ENCODE measurements at regions not wholly inside any gene's neighbourhood (a gene's known extent, or its start where the extent isn't known, plus 50 kb on each side); places are given as distances from the start of the nearest gene placed in this dataset.

DNA sequence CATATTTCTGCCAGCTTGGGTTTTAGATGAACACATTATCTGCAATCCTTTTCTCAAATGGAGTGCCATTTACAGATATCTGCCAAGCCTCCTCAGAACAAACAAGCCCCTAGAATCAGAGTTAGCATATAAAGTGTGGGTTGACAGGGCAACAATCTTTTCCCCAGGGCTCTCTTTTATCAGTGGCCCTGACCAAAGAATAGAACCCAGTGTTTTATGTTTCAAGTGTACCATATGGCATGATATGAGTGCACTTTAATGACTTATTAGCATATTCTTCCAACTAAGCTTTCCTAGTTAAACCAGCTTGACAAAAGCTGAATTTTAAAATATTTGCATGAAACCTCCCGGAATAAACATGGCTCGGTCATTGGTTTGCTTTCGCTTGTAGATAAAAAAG, 57.3 kb downstream of the EVX1 start:
- Histone ChIP-seq H3K27ac (ENCODE audit: low read length) (no peak overlapping the region), H3K36me3 (ENCODE audit: control insufficient read depth, insufficient read depth, low read length) (no peaks in the 10 kb centered on the region), H3K4me3 (ENCODE audit: low read length) (no peak overlapping the region), H3K4me1 (ENCODE audit: control insufficient read depth, insufficient read depth, low read length) (no peaks in the 10 kb centered on the region), H3K9me3 (ENCODE audit: control insufficient read depth, low read depth, low read length) (no peaks in the 10 kb centered on the region), H3K27me3 (ENCODE audit: control insufficient read depth, insufficient read depth, low read length) (peaks cover 14% of the 10 kb centered on the region)
- WGBS (ENCODE audit: insufficient coverage, low lambda C conversion rate) = no CpG with 5 or more reads among the region's 3 CpGs
- DNase-seq = no peak

GRCh38 chr7:27300421-27300820, 57.8 kb downstream of the EVX1 start:
- no CpG with 5 or more reads among the region's 3 CpGs for WGBS (ENCODE audit: insufficient coverage, low lambda C conversion rate)
- Histone ChIP-seq H3K4me3 (ENCODE audit: low read length) (no peak overlapping the region), H3K27ac (ENCODE audit: low read length) (no peak overlapping the region), H3K9me3 (ENCODE audit: control insufficient read depth, low read depth, low read length) (no peaks in the 10 kb centered on the region), H3K36me3 (ENCODE audit: control insufficient read depth, insufficient read depth, low read length) (no peaks in the 10 kb centered on the region), H3K27me3 (ENCODE audit: control insufficient read depth, insufficient read depth, low read length) (peaks cover 9% of the 10 kb centered on the region), H3K4me1 (ENCODE audit: control insufficient read depth, insufficient read depth, low read length) (no peaks in the 10 kb centered on the region)
- no peak for DNase-seq

GRCh38 chr7:27302590-27302989, 60.0 kb downstream of the EVX1 start:
- Histone ChIP-seq H3K9me3 (ENCODE audit: control insufficient read depth, low read depth, low read length) (no peaks in the 10 kb centered on the region), H3K36me3 (ENCODE audit: control insufficient read depth, insufficient read depth, low read length) (no peaks in the 10 kb centered on the region), H3K4me1 (ENCODE audit: control insufficient read depth, insufficient read depth, low read length) (no peaks in the 10 kb centered on the region), H3K27ac (ENCODE audit: low read length) (no peak overlapping the region), H3K4me3 (ENCODE audit: low read length) (no peak overlapping the region), H3K27me3 (ENCODE audit: control insufficient read depth, insufficient read depth, low read length) (peaks cover 2% of the 10 kb centered on the region)
- no CpG with 5 or more reads among the region's 2 CpGs for WGBS (ENCODE audit: insufficient coverage, low lambda C conversion rate)
- no peak for DNase-seq

DNA sequence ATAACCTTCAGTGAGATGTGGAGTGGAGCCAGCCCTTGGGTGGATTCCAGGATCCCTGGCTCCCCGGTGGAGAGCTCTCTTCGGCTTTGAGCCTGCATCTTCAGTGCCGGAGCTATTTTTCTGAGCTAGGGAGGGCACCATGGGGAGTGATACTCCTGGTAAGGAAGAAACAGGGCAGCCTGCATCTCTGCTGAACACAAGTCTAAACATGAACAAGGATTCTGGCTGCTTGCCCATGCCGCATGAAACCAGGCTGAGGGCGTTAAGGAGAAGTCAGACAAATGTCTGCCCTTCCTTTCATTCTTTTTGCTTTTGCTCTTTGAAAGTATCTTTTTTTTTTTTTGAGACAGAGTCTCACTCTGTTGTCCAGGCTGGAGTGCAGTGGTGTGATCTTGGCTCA, 60.4 kb downstream of the EVX1 start:
- Histone ChIP-seq H3K36me3 (ENCODE audit: control insufficient read depth, insufficient read depth, low read length) (no peaks in the 10 kb centered on the region), H3K4me1 (ENCODE audit: control insufficient read depth, insufficient read depth, low read length) (no peaks in the 10 kb centered on the region), H3K9me3 (ENCODE audit: control insufficient read depth, low read depth, low read length) (no peaks in the 10 kb centered on the region), H3K27me3 (ENCODE audit: control insufficient read depth, insufficient read depth, low read length) (peaks cover 2% of the 10 kb centered on the region), H3K27ac (ENCODE audit: low read length) (no peak overlapping the region), H3K4me3 (ENCODE audit: low read length) (no peak overlapping the region)
- DNase-seq = no peak
- 80% methylated on average over 2 of the region's 5 CpGs for WGBS (ENCODE audit: insufficient coverage, low lambda C conversion rate)

DNA sequence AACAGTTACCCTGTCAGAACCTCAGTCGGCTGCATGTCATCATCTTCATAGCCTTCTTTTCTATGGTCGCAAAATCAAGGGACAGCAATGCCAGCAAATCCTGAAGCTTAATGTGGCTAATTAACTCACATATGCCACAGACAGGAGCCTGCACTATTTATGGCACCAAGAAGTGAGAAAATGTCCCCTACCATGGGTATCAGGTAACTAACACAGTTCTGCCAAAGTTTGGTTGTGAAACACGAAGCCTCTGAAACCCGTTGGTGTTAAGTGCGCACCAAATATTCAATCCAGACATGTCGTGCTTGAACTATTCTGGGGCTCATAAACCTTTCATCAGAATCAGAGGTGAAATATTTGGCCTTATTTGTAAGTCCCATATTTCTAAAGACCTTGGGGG, 63.3 kb downstream of the EVX1 start:
- Histone ChIP-seq H3K4me3 (ENCODE audit: low read length) (no peak overlapping the region), H3K36me3 (ENCODE audit: control insufficient read depth, insufficient read depth, low read length) (no peaks in the 10 kb centered on the region), H3K27ac (ENCODE audit: low read length) (no peak overlapping the region), H3K4me1 (ENCODE audit: control insufficient read depth, insufficient read depth, low read length) (no peaks in the 10 kb centered on the region), H3K9me3 (ENCODE audit: control insufficient read depth, low read depth, low read length) (no peaks in the 10 kb centered on the region), H3K27me3 (ENCODE audit: control insufficient read depth, insufficient read depth, low read length) (peaks cover 2% of the 10 kb centered on the region)
- WGBS (ENCODE audit: insufficient coverage, low lambda C conversion rate) = no CpG with 5 or more reads among the region's 6 CpGs
- no peak for DNase-seq

DNA sequence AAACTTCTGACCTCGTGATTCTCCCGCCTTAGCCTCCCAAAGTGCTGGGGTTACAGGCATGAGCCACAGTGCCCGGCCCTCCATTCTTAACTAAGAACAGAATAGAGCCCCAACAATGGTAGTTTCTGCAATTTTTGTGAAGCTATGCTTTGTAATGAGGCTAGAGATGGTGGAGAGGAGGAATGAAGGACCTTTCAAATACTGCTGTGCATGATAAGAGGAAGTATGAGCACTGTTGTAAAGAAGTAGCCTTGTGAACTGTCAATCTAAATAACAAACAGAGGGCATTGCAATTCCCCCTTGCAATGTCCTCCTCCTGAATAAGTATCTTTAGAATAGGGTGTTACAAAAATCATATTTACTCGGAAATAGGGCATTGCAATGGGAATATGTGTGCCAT, 70.2 kb downstream of the EVX1 start:
- H3K36me3 ChIP-seq (ENCODE audit: control insufficient read depth, insufficient read depth, low read length) = no peaks in the 10 kb centered on the region
- WGBS (ENCODE audit: insufficient coverage, low lambda C conversion rate) = 83% methylated on average over 1 of the region's 4 CpGs
- no peaks in the 10 kb centered on the region for H3K27me3 ChIP-seq (ENCODE audit: control insufficient read depth, insufficient read depth, low read length)
- no peaks in the 10 kb centered on the region for H3K9me3 ChIP-seq (ENCODE audit: control insufficient read depth, low read depth, low read length)
- no peak for DNase-seq
- no peak overlapping the region for H3K4me3 ChIP-seq (ENCODE audit: low read length)
- H3K27ac ChIP-seq (ENCODE audit: low read length) = no peak overlapping the region
- no peaks in the 10 kb centered on the region for H3K4me1 ChIP-seq (ENCODE audit: control insufficient read depth, insufficient read depth, low read length)

GRCh38 chr7:27314111-27314510, 71.5 kb downstream of the EVX1 start:
- no peaks in the 10 kb centered on the region for H3K4me1 ChIP-seq (ENCODE audit: control insufficient read depth, insufficient read depth, low read length)
- H3K27ac ChIP-seq (ENCODE audit: low read length) = no peak overlapping the region
- H3K9me3 ChIP-seq (ENCODE audit: control insufficient read depth, low read depth, low read length) = no peaks in the 10 kb centered on the region
- no peaks in the 10 kb centered on the region for H3K36me3 ChIP-seq (ENCODE audit: control insufficient read depth, insufficient read depth, low read length)
- DNase-seq = no peak
- H3K27me3 ChIP-seq (ENCODE audit: control insufficient read depth, insufficient read depth, low read length) = no peaks in the 10 kb centered on the region
- H3K4me3 ChIP-seq (ENCODE audit: low read length) = no peak overlapping the region
- no CpG with 5 or more reads among the region's 3 CpGs for WGBS (ENCODE audit: insufficient coverage, low lambda C conversion rate)

DNA sequence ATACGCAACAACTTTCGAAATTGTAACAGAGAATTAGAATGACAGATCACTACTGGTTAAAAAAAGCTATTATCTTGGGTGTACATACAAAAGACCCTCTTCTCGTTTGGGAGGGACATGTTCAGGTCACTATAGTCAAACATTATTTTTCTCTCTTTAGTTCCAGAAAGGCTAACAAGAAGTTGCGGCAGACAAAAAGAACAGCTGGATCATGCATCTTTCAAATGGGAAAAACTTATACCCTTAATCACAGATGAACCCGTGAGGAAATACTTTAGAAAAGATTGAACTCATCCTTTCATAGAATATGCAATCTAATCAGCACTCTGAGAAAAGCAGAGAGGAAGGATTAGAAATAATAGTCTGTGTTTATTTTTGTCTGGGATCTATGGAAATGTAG, 72.5 kb downstream of the EVX1 start:
- H3K36me3 ChIP-seq (ENCODE audit: control insufficient read depth, insufficient read depth, low read length) = no peaks in the 10 kb centered on the region
- H3K27ac ChIP-seq (ENCODE audit: low read length) = no peak overlapping the region
- H3K27me3 ChIP-seq (ENCODE audit: control insufficient read depth, insufficient read depth, low read length) = no peaks in the 10 kb centered on the region
- H3K9me3 ChIP-seq (ENCODE audit: control insufficient read depth, low read depth, low read length) = no peaks in the 10 kb centered on the region
- no peaks in the 10 kb centered on the region for H3K4me1 ChIP-seq (ENCODE audit: control insufficient read depth, insufficient read depth, low read length)
- 90% methylated on average over 2 of the region's 5 CpGs for WGBS (ENCODE audit: insufficient coverage, low lambda C conversion rate)
- DNase-seq = no peak
- H3K4me3 ChIP-seq (ENCODE audit: low read length) = no peak overlapping the region

- WGBS (ENCODE audit: insufficient coverage, low lambda C conversion rate) = no CpG with 5 or more reads among the region's 3 CpGs
- no peak for DNase-seq
- no peak overlapping the region for H3K27ac ChIP-seq (ENCODE audit: low read length)
- no peak overlapping the region for H3K4me3 ChIP-seq (ENCODE audit: low read length)
- H3K9me3 ChIP-seq (ENCODE audit: control insufficient read depth, low read depth, low read length) = no peaks in the 10 kb centered on the region
- H3K27me3 ChIP-seq (ENCODE audit: control insufficient read depth, insufficient read depth, low read length) = no peaks in the 10 kb centered on the region
- no peaks in the 10 kb centered on the region for H3K36me3 ChIP-seq (ENCODE audit: control insufficient read depth, insufficient read depth, low read length)
- no peaks in the 10 kb centered on the region for H3K4me1 ChIP-seq (ENCODE audit: control insufficient read depth, insufficient read depth, low read length)
Measured at GRCh38 chr7:27316311-27316710, 73.7 kb downstream of the EVX1 start.

GRCh38 chr7:27324246-27324645, 81.6 kb downstream of the EVX1 start:
- no peaks in the 10 kb centered on the region for H3K4me1 ChIP-seq (ENCODE audit: control insufficient read depth, insufficient read depth, low read length)
- no peak for DNase-seq
- H3K27me3 ChIP-seq (ENCODE audit: control insufficient read depth, insufficient read depth, low read length) = no peaks in the 10 kb centered on the region
- H3K27ac ChIP-seq (ENCODE audit: low read length) = no peak overlapping the region
- H3K36me3 ChIP-seq (ENCODE audit: control insufficient read depth, insufficient read depth, low read length) = no peaks in the 10 kb centered on the region
- H3K4me3 ChIP-seq (ENCODE audit: low read length) = no peak overlapping the region
- H3K9me3 ChIP-seq (ENCODE audit: control insufficient read depth, low read depth, low read length) = no peaks in the 10 kb centered on the region

GRCh38 chr7:27329909-27330308, 87.3 kb downstream of the EVX1 start:
- Histone ChIP-seq H3K27ac (ENCODE audit: low read length) (no peak overlapping the region), H3K4me3 (ENCODE audit: low read length) (no peak overlapping the region), H3K4me1 (ENCODE audit: control insufficient read depth, insufficient read depth, low read length) (no peaks in the 10 kb centered on the region), H3K9me3 (ENCODE audit: control insufficient read depth, low read depth, low read length) (peaks cover 9% of the 10 kb centered on the region), H3K36me3 (ENCODE audit: control insufficient read depth, insufficient read depth, low read length) (no peaks in the 10 kb centered on the region), H3K27me3 (ENCODE audit: control insufficient read depth, insufficient read depth, low read length) (peaks cover 2% of the 10 kb centered on the region)
- WGBS (ENCODE audit: insufficient coverage, low lambda C conversion rate) = no CpG with 5 or more reads among the region's 1 CpG
- DNase-seq = no peak

Measured in large intestine (tissue), 3 donors.